ENCODE measurements at regions not wholly inside any gene's neighbourhood (a gene's known extent, or its start where the extent isn't known, plus 50 kb on each side); places are given as distances from the start of the nearest gene placed in this dataset.

DNA sequence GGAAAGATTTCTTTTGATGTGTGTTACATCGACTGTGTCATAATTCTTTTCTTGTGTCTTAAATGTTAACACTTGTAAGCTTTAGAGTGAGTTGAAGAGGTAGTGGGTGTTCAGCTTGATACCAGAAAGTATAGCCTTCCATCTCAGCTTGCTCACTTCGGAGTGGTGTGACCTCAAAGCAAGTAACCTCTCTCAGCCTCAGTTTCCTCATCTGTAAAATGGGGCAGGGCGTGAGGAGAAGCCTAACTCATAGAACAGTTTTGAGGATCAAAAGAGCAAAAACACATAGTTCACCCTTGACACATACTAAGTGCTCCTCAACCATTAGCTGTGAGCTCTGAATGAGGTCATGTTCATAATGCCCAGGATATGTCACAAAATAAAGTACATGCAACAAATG is 434.8 kb upstream of the PROK2 start:
- TF ChIP-seq, protein P1, sequence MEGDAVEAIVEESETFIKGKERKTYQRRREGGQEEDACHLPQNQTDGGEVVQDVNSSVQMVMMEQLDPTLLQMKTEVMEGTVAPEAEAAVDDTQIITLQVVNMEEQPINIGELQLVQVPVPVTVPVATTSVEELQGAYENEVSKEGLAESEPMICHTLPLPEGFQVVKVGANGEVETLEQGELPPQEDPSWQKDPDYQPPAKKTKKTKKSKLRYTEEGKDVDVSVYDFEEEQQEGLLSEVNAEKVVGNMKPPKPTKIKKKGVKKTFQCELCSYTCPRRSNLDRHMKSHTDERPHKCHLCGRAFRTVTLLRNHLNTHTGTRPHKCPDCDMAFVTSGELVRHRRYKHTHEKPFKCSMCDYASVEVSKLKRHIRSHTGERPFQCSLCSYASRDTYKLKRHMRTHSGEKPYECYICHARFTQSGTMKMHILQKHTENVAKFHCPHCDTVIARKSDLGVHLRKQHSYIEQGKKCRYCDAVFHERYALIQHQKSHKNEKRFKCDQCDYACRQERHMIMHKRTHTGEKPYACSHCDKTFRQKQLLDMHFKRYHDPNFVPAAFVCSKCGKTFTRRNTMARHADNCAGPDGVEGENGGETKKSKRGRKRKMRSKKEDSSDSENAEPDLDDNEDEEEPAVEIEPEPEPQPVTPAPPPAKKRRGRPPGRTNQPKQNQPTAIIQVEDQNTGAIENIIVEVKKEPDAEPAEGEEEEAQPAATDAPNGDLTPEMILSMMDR (IDR thresholded peaks at IDR 0.05; ENCODE audit: low read length): no peak
- TF ChIP-seq EZH2phosphoT487 (IDR thresholded peaks at IDR 0.05; ENCODE audit: low read length) (no peak), EZH2 (optimal IDR thresholded peaks at IDR 0.05; ENCODE audit: low read depth, low read length) (no peak)
